Occipital lobe (tissue), 1 donor: ENCODE measurements at regions not wholly inside any gene's neighbourhood (a gene's known extent, or its start where the extent isn't known, plus 50 kb on each side); places are given as distances from the start of the nearest gene placed in this dataset. TPM values are rescaled to one million over a fixed set of nuclear protein-coding genes. Genes with fewer than 3 reads are reported as not detected.

Experiments
- small RNA-seq: library from RNA; depleted of rRNA; stranded (forward); fragments of <200 nt; gene quantifications from one replicate; pipeline ENCODE3, GENCODE V24; 2014

Small RNAs in the stretch of these regions (small RNA-seq; reads per million reads assigned to genes)
- not detected for gene RPS27P20
